ENCODE measurements at regions not wholly inside any gene's neighbourhood (a gene's known extent, or its start where the extent isn't known, plus 50 kb on each side); places are given as distances from the start of the nearest gene placed in this dataset.

DNA sequence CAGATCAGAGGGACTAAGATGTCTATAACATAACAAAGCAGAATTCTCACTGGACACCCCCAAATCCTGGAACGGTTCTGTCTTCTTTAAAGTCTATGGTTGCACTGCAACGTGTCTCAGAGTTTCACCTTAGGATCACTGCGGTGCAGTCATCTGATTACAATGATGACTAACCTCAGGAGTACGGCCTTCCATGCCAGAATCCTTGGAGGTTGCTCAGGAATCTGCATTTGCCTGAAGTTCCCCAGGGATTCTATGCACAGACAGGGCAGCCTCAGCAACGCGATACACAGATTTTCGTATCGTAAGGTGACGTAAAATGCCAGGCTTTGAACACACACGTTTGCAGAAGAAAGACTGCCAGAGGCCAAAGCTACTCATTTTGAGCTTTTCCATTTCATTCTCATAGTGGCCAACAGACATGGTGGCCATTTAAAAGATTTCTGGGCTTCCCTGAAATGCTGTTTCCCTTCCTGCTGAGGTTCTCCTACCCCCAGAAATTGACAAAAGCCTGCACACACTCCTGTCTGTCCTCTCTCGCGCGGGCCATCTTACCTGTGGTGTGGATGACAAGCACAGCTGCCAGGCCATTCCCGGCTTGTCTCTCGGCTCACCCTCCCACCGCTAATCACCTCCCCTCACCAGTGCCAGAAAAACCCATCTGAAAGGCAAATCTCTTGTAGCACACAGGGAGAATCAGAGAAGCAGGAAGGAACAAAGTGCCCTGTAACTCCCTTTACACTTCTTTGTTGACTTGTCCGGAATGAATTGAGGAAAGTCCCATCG is 148.8 kb downstream of the ACKR3 start:
- no peaks in the 10 kb centered on the region for H3K9me3 ChIP-seq
- H3K27me3 ChIP-seq: no peaks in the 10 kb centered on the region
- DNase-seq: no peak
- no peak for TF ChIP-seq CTCF (IDR thresholded peaks at IDR 0.05)
- H3K4me3 ChIP-seq: no peak overlapping the region
- intact Hi-C loops (cut with DNase I): no loop called here
- no peaks in the 10 kb centered on the region for H3K36me3 ChIP-seq
- no peak overlapping the region for H3K9ac ChIP-seq (ENCODE audit: low read depth in 2 of 2, low read length in 2 of 2)
- H3K4me1 ChIP-seq: no peaks in the 10 kb centered on the region
- no peak overlapping the region for H3K27ac ChIP-seq

- H3K27ac ChIP-seq: no peak overlapping the region
These were observed 149.6 kb downstream of the ACKR3 start for GRCh38 chr2:236719192-236719635.

GRCh38 chr2:236720974-236721540 is 151.4 kb downstream of the ACKR3 start:
- Histone ChIP-seq H3K4me1 (no peaks in the 10 kb centered on the region), H3K4me3 (no peak overlapping the region), H3K9ac (ENCODE audit: low read depth in 2 of 2, low read length in 2 of 2) (no peak overlapping the region), H3K9me3 (no peaks in the 10 kb centered on the region), H3K27ac (no peak overlapping the region), H3K27me3 (no peaks in the 10 kb centered on the region), H3K36me3 (no peaks in the 10 kb centered on the region)
- no peak for DNase-seq
- intact Hi-C loops (cut with DNase I): no loop called here
- TF ChIP-seq CTCF (IDR thresholded peaks at IDR 0.05): no peak

More at GRCh38 chr2:236719192-236719635, 149.6 kb downstream of the ACKR3 start:
- no peak overlapping the region for H3K9ac ChIP-seq (ENCODE audit: low read depth in 2 of 2, low read length in 2 of 2)
- H3K36me3 ChIP-seq: no peaks in the 10 kb centered on the region
- no peak overlapping the region for H3K4me3 ChIP-seq
- no peaks in the 10 kb centered on the region for H3K27me3 ChIP-seq
- no peaks in the 10 kb centered on the region for H3K9me3 ChIP-seq
- no peak for DNase-seq
- intact Hi-C loops (cut with DNase I): no loop called here
- TF ChIP-seq CTCF (IDR thresholded peaks at IDR 0.05): no peak
- H3K4me1 ChIP-seq: no peaks in the 10 kb centered on the region

GRCh38 chr2:236724200-236724599 is 154.6 kb downstream of the ACKR3 start:
- Histone ChIP-seq H3K4me1 (no peaks in the 10 kb centered on the region), H3K9me3 (no peaks in the 10 kb centered on the region)

More at GRCh38 chr2:236724200-236724599, 154.6 kb downstream of the ACKR3 start:
- Histone ChIP-seq H3K27ac (no peak overlapping the region), H3K9ac (ENCODE audit: low read depth in 2 of 2, low read length in 2 of 2) (no peak overlapping the region), H3K4me3 (no peak overlapping the region), H3K36me3 (no peaks in the 10 kb centered on the region), H3K27me3 (no peaks in the 10 kb centered on the region)
- intact Hi-C loops (cut with DNase I): no loop called here
- no peak for TF ChIP-seq CTCF (IDR thresholded peaks at IDR 0.05)
- no peak for DNase-seq
